ENCODE measurements at regions not wholly inside any gene's neighbourhood (a gene's known extent, or its start where the extent isn't known, plus 50 kb on each side); places are given as distances from the start of the nearest gene placed in this dataset.

DNA sequence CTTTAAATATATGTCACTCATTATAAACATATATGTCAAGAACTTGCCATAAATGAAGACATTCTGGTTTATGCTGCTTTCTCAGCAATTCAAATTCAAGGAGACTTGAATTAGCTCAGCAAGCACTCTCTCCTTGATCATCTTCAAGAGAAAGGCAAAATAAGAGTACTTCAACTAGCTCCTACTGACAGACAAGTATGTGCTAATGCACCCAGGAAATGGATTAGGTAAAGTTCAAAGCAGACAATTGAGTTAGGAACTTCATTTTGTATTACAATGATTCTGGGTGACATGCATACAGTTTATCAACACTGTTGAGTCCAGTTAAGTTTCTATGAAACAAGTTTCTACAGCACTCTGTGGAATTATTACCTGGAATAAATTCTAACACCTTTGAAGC lies 455.9 kb upstream of the USP15 start:
- no peak for DNase-seq (ENCODE audit: low read depth in 2 of 2)
- H2AFZ ChIP-seq (ENCODE audit: low read length) = no peak overlapping the region
- no peaks in the 10 kb centered on the region for H3K4me1 ChIP-seq (ENCODE audit: control insufficient read depth, extremely low read depth, insufficient read depth, low read length)
- no peaks in the 10 kb centered on the region for H4K20me1 ChIP-seq (ENCODE audit: control insufficient read depth, extremely low read depth, insufficient read depth, low read length)
- TF ChIP-seq CTCF (conservative IDR thresholded peaks at IDR 0.05 in 1 of 2, IDR thresholded peaks at IDR 0.05 in 1 of 2; ENCODE audit: low read depth in 1 of 2, low read length in 2 of 2) (no peak), EZH2 (IDR thresholded peaks at IDR 0.05; ENCODE audit: low read length, missing control alignments) (no peak)
- no peaks in the 10 kb centered on the region for H3K36me3 ChIP-seq (ENCODE audit: control insufficient read depth, insufficient read depth, low read length)
- no peaks in the 10 kb centered on the region for H3K9me3 ChIP-seq (ENCODE audit: control insufficient read depth, insufficient read depth, low read depth, low read length)
- no peaks in the 10 kb centered on the region for H3K79me2 ChIP-seq (ENCODE audit: control insufficient read depth, insufficient read depth, low read length)
- H3K27me3 ChIP-seq (ENCODE audit: control insufficient read depth, insufficient read depth, low read length) = no peaks in the 10 kb centered on the region
- no peak overlapping the region for H3K4me2 ChIP-seq (ENCODE audit: extremely low read depth, insufficient read depth, low read length)
- no peak overlapping the region for H3K9ac ChIP-seq (ENCODE audit: insufficient read depth, low read length)
- no peak overlapping the region for H3K4me3 ChIP-seq (replicated peaks in 1 of 4; ENCODE audit: control extremely low read depth in 1 of 4, insufficient read depth in 1 of 4, low read depth in 3 of 4, low read length in 4 of 4)
- no peak overlapping the region for H3K27ac ChIP-seq (ENCODE audit: insufficient read depth, low read length)

GRCh38 chr12:61808856-61809255 lies 451.3 kb upstream of the USP15 start:
- no peak overlapping the region for H2AFZ ChIP-seq (ENCODE audit: low read length)
- no peak overlapping the region for H3K4me3 ChIP-seq (replicated peaks in 1 of 4; ENCODE audit: control extremely low read depth in 1 of 4, insufficient read depth in 1 of 4, low read depth in 3 of 4, low read length in 4 of 4)
- TF ChIP-seq CTCF (conservative IDR thresholded peaks at IDR 0.05 in 1 of 2, IDR thresholded peaks at IDR 0.05 in 1 of 2; ENCODE audit: low read depth in 1 of 2, low read length in 2 of 2) = no peak
- no peak for TF ChIP-seq EZH2 (IDR thresholded peaks at IDR 0.05; ENCODE audit: low read length, missing control alignments)
- H3K9me3 ChIP-seq (ENCODE audit: control insufficient read depth, insufficient read depth, low read depth, low read length) = no peaks in the 10 kb centered on the region
- H3K27me3 ChIP-seq (ENCODE audit: control insufficient read depth, insufficient read depth, low read length) = no peaks in the 10 kb centered on the region
- H3K79me2 ChIP-seq (ENCODE audit: control insufficient read depth, insufficient read depth, low read length) = no peaks in the 10 kb centered on the region
- H3K36me3 ChIP-seq (ENCODE audit: control insufficient read depth, insufficient read depth, low read length) = no peaks in the 10 kb centered on the region
- no peak overlapping the region for H3K4me2 ChIP-seq (ENCODE audit: extremely low read depth, insufficient read depth, low read length)
- no peak overlapping the region for H3K9ac ChIP-seq (ENCODE audit: insufficient read depth, low read length)
- no peaks in the 10 kb centered on the region for H4K20me1 ChIP-seq (ENCODE audit: control insufficient read depth, extremely low read depth, insufficient read depth, low read length)
- no peak overlapping the region for H3K27ac ChIP-seq (ENCODE audit: insufficient read depth, low read length)
- H3K4me1 ChIP-seq (ENCODE audit: control insufficient read depth, extremely low read depth, insufficient read depth, low read length) = no peaks in the 10 kb centered on the region
- no peak for DNase-seq (ENCODE audit: low read depth in 2 of 2)

DNA sequence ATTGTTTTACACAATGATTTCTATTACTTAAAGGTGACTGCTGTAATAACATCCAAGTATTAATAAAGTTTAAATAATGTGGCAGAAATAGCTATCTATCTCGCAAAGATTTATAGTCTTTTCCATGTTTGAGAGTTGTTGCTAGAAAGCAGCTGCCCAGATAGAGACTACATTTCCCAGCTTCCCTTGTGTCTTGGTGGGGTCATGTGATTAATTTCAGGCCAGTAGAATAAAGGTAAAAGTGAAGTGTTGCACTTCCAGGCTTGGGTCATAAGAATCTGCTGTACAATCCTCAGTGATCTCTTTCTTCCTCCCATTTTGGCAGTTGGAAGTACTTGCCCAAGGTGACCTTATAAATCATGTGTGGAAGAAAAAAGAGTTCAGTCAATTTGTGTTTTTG lies 449.7 kb upstream of the USP15 start:
- Histone ChIP-seq H3K27me3 (ENCODE audit: control insufficient read depth, insufficient read depth, low read length) (no peaks in the 10 kb centered on the region), H3K4me3 (replicated peaks in 1 of 4; ENCODE audit: control extremely low read depth in 1 of 4, insufficient read depth in 1 of 4, low read depth in 3 of 4, low read length in 4 of 4) (no peak overlapping the region), H4K20me1 (ENCODE audit: control insufficient read depth, extremely low read depth, insufficient read depth, low read length) (no peaks in the 10 kb centered on the region), H3K27ac (ENCODE audit: insufficient read depth, low read length) (no peak overlapping the region), H3K4me1 (ENCODE audit: control insufficient read depth, extremely low read depth, insufficient read depth, low read length) (no peaks in the 10 kb centered on the region), H3K9me3 (ENCODE audit: control insufficient read depth, insufficient read depth, low read depth, low read length) (no peaks in the 10 kb centered on the region), H3K4me2 (ENCODE audit: extremely low read depth, insufficient read depth, low read length) (no peak overlapping the region), H3K9ac (ENCODE audit: insufficient read depth, low read length) (no peak overlapping the region), H2AFZ (ENCODE audit: low read length) (no peak overlapping the region), H3K79me2 (ENCODE audit: control insufficient read depth, insufficient read depth, low read length) (no peaks in the 10 kb centered on the region), H3K36me3 (ENCODE audit: control insufficient read depth, insufficient read depth, low read length) (no peaks in the 10 kb centered on the region)
- DNase-seq (ENCODE audit: low read depth in 2 of 2) = no peak
- no peak for TF ChIP-seq CTCF (conservative IDR thresholded peaks at IDR 0.05 in 1 of 2, IDR thresholded peaks at IDR 0.05 in 1 of 2; ENCODE audit: low read depth in 1 of 2, low read length in 2 of 2)
- no peak for TF ChIP-seq EZH2 (IDR thresholded peaks at IDR 0.05; ENCODE audit: low read length, missing control alignments)

Data from fibroblast of lung (primary cell).